Liver (tissue), 7 donors: ENCODE measurements at regions not wholly inside any gene's neighbourhood (a gene's known extent, or its start where the extent isn't known, plus 50 kb on each side); places are given as distances from the start of the nearest gene placed in this dataset.
A peak's percentile ranks its signal among the peaks of the same experiment; 100 is the strongest.

Experiments used
- DNase-seq: peaks from one replicate; pipeline ENCODE4 v3.0.0-alpha.2; 2017; ENCODE audit warnings: low spot score
- H3K27ac ChIP-seq, 2 donors: one replicate each; pipeline ENCODE4 v1.7.0; 2013; ENCODE audit warnings: inconsistent platforms in 2 of 2, low read length in 2 of 2, control low read depth in 1 of 2, low read depth in 1 of 2, mild to moderate bottlenecking in 1 of 2
- H3K27me3 ChIP-seq, 4 donors: one replicate each; pipeline versions ENCODE4 v1.6.1 to v1.7.0; 2013; ENCODE audit warnings: low read length in 3 of 4, inconsistent platforms in 1 of 4, mild to moderate bottlenecking in 1 of 4, moderate library complexity in 1 of 4; ENCODE audit not compliant: control insufficient read depth in 4 of 4, insufficient read depth in 4 of 4
- H3K36me3 ChIP-seq, 4 donors: one replicate each; pipeline versions ENCODE4 v1.6.1 to v1.7.0; 2013; ENCODE audit warnings: low read length in 3 of 4, mild to moderate bottlenecking in 3 of 4, low read depth in 1 of 4, moderate library complexity in 1 of 4; ENCODE audit not compliant: control insufficient read depth in 4 of 4, insufficient read depth in 3 of 4
- H3K4me1 ChIP-seq, 4 donors: one replicate each; pipeline versions ENCODE4 v1.6.1 to v1.7.0; 2013; ENCODE audit warnings: low read length in 3 of 4, mild to moderate bottlenecking in 3 of 4, moderate library complexity in 1 of 4; ENCODE audit not compliant: control insufficient read depth in 4 of 4, insufficient read depth in 4 of 4
- H3K4me3 ChIP-seq, 3 donors: one replicate each; pipeline versions ENCODE4 v1.6.1 to v1.7.0; 2013; ENCODE audit warnings: low read length in 3 of 3, control low read depth in 1 of 3, low read depth in 1 of 3, mild to moderate bottlenecking in 1 of 3
- H3K9ac ChIP-seq, 2 donors: one replicate each; pipeline ENCODE4 v1.7.0; 2013; ENCODE audit warnings: low read length in 2 of 2, mild to moderate bottlenecking in 2 of 2, moderate library complexity in 2 of 2, control low read depth in 1 of 2, low read depth in 1 of 2
- H3K9me3 ChIP-seq, 4 donors: one replicate each; pipeline versions ENCODE4 v1.6.1 to v1.7.0; 2013; ENCODE audit warnings: low read length in 3 of 4; ENCODE audit not compliant: control insufficient read depth in 4 of 4
- EGR1 ChIP-seq, 2 donors: IDR thresholded peaks; 2 replicates each; pipeline ENCODE4 v1.6.1; 2016 to 2018; ENCODE audit warnings: antibody characterized with exemption in 2 of 2, low read depth in 2 of 2
- FOXA1 ChIP-seq: IDR thresholded peaks from 2 replicates; pipeline ENCODE4 v1.6.1; 2016; ENCODE audit warnings: antibody characterized with exemption
- FOXA2 ChIP-seq: IDR thresholded peaks from 2 replicates; pipeline ENCODE4 v1.6.1; 2016; ENCODE audit warnings: antibody characterized with exemption
- GABPA ChIP-seq, 2 donors: IDR thresholded peaks in 1 of 2; conservative IDR thresholded peaks in 1 of 2; 2 replicates each; pipeline ENCODE4 v1.6.1; 2016; ENCODE audit warnings: antibody characterized with exemption in 2 of 2, mild to moderate bottlenecking in 1 of 2, moderate library complexity in 1 of 2
- HNF4A ChIP-seq, 2 donors: conservative IDR thresholded peaks; 2 replicates each; pipeline ENCODE4 v1.6.1; 2016; ENCODE audit warnings: antibody characterized with exemption in 2 of 2, mild to moderate bottlenecking in 2 of 2
- HNF4G ChIP-seq: IDR thresholded peaks from 2 replicates; pipeline ENCODE4 v1.6.1; 2016; ENCODE audit warnings: antibody characterized with exemption
- JUND ChIP-seq, 2 donors: IDR thresholded peaks; 2 replicates each; pipeline ENCODE4 v1.6.1; 2016; ENCODE audit warnings: antibody characterized with exemption in 2 of 2
- MAX ChIP-seq: IDR thresholded peaks from 2 replicates; pipeline ENCODE4 v1.6.1; 2016; ENCODE audit warnings: antibody characterized with exemption
- NR2F2 ChIP-seq: IDR thresholded peaks from 2 replicates; pipeline ENCODE4 v1.6.1; 2016; ENCODE audit warnings: antibody characterized with exemption
- RAD21 ChIP-seq, 2 donors: IDR thresholded peaks; 2 replicates each; pipeline ENCODE4 v1.6.1; 2016; ENCODE audit warnings: antibody characterized with exemption in 2 of 2, mild to moderate bottlenecking in 2 of 2
- RXRA ChIP-seq, 2 donors: IDR thresholded peaks; 2 replicates each; pipeline ENCODE4 v1.6.1; 2017 to 2018; ENCODE audit warnings: antibody characterized with exemption in 2 of 2, mild to moderate bottlenecking in 1 of 2
- SP1 ChIP-seq: IDR thresholded peaks from 2 replicates; pipeline ENCODE4 v1.6.1; 2018; ENCODE audit warnings: antibody characterized with exemption, mild to moderate bottlenecking
- TAF1 ChIP-seq: conservative IDR thresholded peaks from 2 replicates; pipeline ENCODE4 v1.6.1; 2016; ENCODE audit warnings: antibody characterized with exemption, mild to moderate bottlenecking
- YY1 ChIP-seq: IDR thresholded peaks from 2 replicates; pipeline ENCODE4 v1.6.1; 2016; ENCODE audit warnings: antibody characterized with exemption, mild to moderate bottlenecking
- ZBTB33 ChIP-seq: IDR thresholded peaks from 2 replicates; pipeline ENCODE4 v1.6.1; 2016; ENCODE audit warnings: antibody characterized with exemption
- WGBS: extraction: QIAGEN DNeasy Blood & Tissue Kit; methylation state at CpG from one replicate; pipeline ENCODE4 v1.1.7; 2013; 5-methylcytosine and 5-hydroxymethylcytosine counted together
- TF ChIP-seq, protein P1 (sequence below): IDR thresholded peaks from 2 replicates; pipeline ENCODE4 v1.6.1; 2016; ENCODE audit warnings: antibody characterized with exemption
- TF ChIP-seq, protein P2 (sequence below): IDR thresholded peaks from 2 replicates; pipeline ENCODE4 v1.6.1; 2016; ENCODE audit warnings: antibody characterized with exemption, mild to moderate bottlenecking
- donor health status: healthy.
- donor health status: healthy.
- donor health status: healthy.
- donor health status: healthy.

DNA sequence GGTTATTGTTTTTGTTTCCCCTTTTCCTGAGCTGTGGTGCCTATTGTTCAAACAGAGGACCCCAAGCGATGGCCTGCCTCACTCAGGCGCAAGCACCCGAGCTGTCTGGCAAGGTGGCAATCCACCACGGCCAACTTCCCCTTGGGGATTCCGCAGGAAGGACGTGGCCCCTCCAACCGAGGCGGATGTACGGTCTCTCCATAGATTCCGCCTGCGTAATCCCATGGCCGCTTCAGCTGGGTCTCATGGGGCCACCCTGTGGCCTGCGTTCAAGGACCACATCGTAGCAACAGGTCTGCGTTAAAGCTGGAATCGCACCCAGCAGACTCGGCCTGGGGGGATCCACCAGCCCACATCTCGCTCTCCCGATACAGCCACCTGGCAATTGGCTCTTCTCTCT, 79.9 kb downstream of the CEBPB start (continued):
- TF ChIP-seq ZBTB33 = no peak
- no peak for TF ChIP-seq FOXA1

DNA sequence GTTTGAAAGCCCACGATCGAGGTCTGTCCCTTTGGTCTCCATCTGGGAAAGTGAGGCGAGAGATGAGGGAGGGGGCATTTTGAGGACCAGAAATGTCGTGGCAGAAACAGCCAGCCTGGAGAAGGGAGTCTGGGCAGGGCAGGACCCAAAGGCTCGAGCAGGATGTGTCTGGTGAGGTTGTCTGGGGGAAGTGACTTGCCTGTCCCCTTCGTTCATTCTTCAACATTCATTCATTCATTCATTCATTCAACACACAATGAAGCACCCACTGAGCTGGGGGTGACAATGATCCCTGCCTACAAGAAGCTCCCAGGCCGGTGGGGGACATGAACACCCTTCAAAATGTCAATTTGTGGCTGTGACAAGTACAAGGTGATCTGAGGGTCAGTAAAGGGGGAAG, 80.5 kb downstream of the CEBPB start:
- DNase-seq = no peak
- no peaks in the 10 kb centered on the region for H3K27me3 ChIP-seq
- WGBS = 85% methylated on average over 7 of the region's 7 CpGs
- H3K9me3 ChIP-seq = no peaks in the 10 kb centered on the region
- H3K4me3 ChIP-seq = no peak overlapping the region
- H3K9ac ChIP-seq = no peak overlapping the region
- no peaks in the 10 kb centered on the region for H3K36me3 ChIP-seq
- peaks cover 0 to 18% (median 15%) of the 10 kb centered on the region in 4 donors for H3K4me1 ChIP-seq
- TF ChIP-seq SP1 = no peak
- no peak for TF ChIP-seq RXRA (IDR thresholded peaks at IDR 0.05)
- no peak for TF ChIP-seq GABPA (IDR thresholded peaks at IDR 0.05 in 1 of 2, conservative IDR thresholded peaks at IDR 0.05 in 1 of 2)
- peak overlapping the region in 1 of 2 donors; percentile 33 for H3K27ac ChIP-seq

DNA sequence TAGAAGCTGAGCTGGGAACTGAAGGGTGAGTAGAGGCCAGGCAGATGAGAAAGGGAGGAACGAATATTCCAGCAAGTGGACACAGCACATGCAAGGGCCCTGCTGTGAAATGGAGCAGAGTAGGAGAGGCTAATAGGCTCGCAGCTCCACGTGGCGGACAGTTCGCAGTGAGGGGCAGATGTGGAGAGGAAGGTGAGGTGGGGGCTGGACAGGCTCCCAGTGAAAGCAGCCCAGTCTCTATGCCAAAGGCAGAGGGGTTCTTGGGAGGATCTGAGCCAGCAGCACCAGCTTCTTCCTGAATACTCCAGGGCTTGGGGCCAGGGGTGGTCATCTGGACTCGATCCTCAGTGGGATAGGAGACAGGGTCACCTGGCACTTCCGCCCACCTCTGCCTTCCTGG, 81.0 kb downstream of the CEBPB start:
- no peaks in the 10 kb centered on the region for H3K36me3 ChIP-seq
- peaks cover 0 to 18% (median 15%) of the 10 kb centered on the region in 4 donors for H3K4me1 ChIP-seq
- no peak for DNase-seq
- H3K9ac ChIP-seq = no peak overlapping the region
- TF ChIP-seq FOXA2 = no peak
- no peak for TF ChIP-seq HNF4A (conservative IDR thresholded peaks at IDR 0.05)
- TF ChIP-seq JUND (IDR thresholded peaks at IDR 0.05) = no peak
- no peak for TF ChIP-seq SP1
- no peak for TF ChIP-seq YY1
- no peak for TF ChIP-seq NR2F2
- TF ChIP-seq, protein P1, sequence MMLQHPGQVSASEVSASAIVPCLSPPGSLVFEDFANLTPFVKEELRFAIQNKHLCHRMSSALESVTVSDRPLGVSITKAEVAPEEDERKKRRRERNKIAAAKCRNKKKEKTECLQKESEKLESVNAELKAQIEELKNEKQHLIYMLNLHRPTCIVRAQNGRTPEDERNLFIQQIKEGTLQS = no peak
- TF ChIP-seq MAX = no peak
- no peak for TF ChIP-seq TAF1
- TF ChIP-seq, protein P2, sequence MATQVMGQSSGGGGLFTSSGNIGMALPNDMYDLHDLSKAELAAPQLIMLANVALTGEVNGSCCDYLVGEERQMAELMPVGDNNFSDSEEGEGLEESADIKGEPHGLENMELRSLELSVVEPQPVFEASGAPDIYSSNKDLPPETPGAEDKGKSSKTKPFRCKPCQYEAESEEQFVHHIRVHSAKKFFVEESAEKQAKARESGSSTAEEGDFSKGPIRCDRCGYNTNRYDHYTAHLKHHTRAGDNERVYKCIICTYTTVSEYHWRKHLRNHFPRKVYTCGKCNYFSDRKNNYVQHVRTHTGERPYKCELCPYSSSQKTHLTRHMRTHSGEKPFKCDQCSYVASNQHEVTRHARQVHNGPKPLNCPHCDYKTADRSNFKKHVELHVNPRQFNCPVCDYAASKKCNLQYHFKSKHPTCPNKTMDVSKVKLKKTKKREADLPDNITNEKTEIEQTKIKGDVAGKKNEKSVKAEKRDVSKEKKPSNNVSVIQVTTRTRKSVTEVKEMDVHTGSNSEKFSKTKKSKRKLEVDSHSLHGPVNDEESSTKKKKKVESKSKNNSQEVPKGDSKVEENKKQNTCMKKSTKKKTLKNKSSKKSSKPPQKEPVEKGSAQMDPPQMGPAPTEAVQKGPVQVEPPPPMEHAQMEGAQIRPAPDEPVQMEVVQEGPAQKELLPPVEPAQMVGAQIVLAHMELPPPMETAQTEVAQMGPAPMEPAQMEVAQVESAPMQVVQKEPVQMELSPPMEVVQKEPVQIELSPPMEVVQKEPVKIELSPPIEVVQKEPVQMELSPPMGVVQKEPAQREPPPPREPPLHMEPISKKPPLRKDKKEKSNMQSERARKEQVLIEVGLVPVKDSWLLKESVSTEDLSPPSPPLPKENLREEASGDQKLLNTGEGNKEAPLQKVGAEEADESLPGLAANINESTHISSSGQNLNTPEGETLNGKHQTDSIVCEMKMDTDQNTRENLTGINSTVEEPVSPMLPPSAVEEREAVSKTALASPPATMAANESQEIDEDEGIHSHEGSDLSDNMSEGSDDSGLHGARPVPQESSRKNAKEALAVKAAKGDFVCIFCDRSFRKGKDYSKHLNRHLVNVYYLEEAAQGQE = no peak
- no peak for TF ChIP-seq FOXA1
- no peak for TF ChIP-seq HNF4G
- TF ChIP-seq ZBTB33 = no peak
- TF ChIP-seq RAD21 (IDR thresholded peaks at IDR 0.05) = no peak
- TF ChIP-seq GABPA (IDR thresholded peaks at IDR 0.05 in 1 of 2, conservative IDR thresholded peaks at IDR 0.05 in 1 of 2) = no peak
- no peak for TF ChIP-seq RXRA (IDR thresholded peaks at IDR 0.05)
- TF ChIP-seq EGR1 (IDR thresholded peaks at IDR 0.05; ENCODE audit: low read depth in 2 of 2) = no peak
- no peak overlapping the region for H3K4me3 ChIP-seq
- peak overlapping the region in 1 of 2 donors; percentile 14 for H3K27ac ChIP-seq
- H3K27me3 ChIP-seq = no peaks in the 10 kb centered on the region
- H3K9me3 ChIP-seq = no peaks in the 10 kb centered on the region
- WGBS = 84% methylated on average over 7 of the region's 7 CpGs
